Fibroblast of skin of right biceps (primary cell): ENCODE measurements at regions not wholly inside any gene's neighbourhood (a gene's known extent, or its start where the extent isn't known, plus 50 kb on each side); places are given as distances from the start of the nearest gene placed in this dataset.

Experiments
- DNase-seq: peaks from one replicate; pipeline ENCODE4 v3.0.0-alpha.2; 2013

- DNase-seq, result peak; percentile 66
Measured at GRCh38 chr6:148177589-148178233, 164.9 kb upstream of the SASH1 start.

- DNase-seq, result peak; percentile 37
Measured at GRCh38 chr6:148179786-148180185, 162.9 kb upstream of the SASH1 start.

GRCh38 chr6:148182378-148182777 is 160.3 kb upstream of the SASH1 start:
- no peak for DNase-seq

DNA sequence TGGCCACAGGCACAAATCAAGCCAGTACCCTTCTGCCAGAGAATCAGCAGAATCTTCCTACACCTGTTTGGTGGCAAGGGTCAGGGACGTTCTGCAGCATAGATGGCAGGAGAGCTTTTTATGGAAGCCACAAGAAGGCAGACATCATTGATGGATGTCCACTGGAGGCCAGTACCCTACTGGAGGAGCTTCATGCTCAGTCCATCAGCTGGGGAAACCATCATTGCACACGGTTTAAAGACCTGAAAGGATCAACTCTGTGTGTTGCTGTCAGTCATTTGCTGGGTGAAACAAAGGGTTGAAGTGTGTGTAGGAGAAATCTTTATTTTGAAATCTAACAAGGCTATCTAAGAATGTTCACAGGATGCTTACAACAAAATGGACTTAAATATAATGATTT is 158.9 kb upstream of the SASH1 start:
- no peak for DNase-seq

DNA sequence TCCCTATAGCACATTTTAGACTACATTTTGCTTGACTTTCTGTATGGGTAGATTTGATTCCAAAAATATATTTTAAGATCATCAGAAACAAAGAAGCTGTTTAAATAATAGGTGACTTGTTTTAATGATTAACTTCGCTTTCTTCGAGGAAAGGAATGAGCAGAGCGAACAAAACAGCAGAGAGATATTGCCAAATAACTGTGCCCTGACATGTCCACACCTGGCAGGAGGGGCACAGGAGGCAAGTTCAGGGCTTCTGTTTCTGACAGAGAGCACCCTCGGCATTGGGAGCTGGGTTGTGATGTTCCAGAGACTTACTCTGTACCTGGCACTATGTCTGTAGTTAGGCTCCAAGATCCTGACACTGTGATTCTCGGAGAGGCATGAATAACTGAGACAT is 155.7 kb upstream of the SASH1 start:
- DNase-seq, result no peak

DNA sequence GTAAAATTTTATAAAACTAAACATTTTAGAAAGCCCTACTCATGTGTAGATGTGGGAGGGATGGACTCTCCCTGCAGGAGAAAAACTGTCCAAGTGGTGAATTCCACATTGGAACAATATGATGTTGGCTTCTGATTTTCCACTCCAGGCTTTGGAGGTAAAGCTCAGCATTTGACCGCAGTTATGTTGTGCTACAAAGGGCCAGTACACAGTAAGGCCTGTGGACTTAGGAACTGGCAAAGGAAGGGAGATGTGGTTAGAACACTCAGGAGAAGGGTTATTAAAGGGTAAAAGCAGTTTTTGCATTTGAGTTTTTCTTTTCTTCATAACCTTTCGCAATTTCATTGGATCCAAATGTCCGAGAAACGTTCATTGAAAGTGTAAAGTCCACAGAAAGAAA is 150.3 kb upstream of the SASH1 start:
- DNase-seq, result peak; percentile 77

DNA sequence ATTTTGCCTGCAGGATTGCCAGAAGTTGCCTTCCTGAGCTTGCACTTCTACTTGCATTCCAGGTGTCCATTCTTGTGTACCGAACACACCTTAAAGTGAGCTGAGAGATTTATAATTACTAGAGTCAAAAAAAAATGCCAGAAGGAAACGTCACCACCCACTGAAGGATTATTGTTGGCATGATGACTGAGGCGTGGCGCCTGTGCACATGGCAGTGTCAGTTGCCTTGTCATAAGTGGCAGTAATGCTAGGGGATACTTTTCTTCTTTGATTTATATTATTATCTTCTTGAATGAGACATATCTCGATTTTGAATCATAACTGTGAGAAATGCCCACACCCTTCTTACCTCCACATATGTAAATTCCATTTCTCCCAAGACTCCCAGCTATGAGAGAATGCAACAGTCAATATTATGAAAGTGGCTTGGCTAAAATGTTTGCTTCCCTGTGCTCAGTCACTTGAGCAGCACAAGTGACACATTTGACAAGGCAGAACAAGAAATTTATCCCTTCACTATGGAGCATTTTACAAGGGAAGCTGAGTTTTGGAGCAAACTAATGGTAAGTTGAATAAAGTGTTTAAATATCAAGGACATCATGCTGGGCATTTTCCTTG is 149.5 kb upstream of the SASH1 start:
- no peak for DNase-seq

- no peak for DNase-seq
Measured at GRCh38 chr6:148195511-148195910, 147.1 kb upstream of the SASH1 start.

- no peak for DNase-seq
Measured at GRCh38 chr6:148199584-148199983, 143.1 kb upstream of the SASH1 start.

GRCh38 chr6:148200293-148200692 is 142.3 kb upstream of the SASH1 start:
- DNase-seq, result no peak

DNA sequence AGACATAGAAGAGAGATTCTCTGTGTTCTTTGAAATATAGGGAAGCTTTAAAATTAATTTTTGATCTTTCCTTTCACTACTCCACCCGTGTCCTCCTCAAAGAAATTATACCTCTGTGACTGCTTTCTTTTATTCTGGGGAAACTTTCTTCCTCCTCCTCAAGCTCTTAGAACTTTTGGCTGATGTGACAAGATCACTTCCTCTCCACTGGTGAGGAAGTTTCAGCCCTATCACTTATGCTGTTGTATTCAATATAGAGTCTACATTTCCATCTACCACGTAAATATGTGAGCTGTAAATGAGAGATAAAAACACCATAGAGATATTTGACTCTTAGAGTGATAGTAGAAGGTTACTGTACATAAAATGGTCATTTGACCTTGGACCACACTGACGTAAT is 141.9 kb upstream of the SASH1 start:
- DNase-seq, result no peak

GRCh38 chr6:148203281-148203925 is 139.2 kb upstream of the SASH1 start:
- peak; percentile 81 for DNase-seq

DNA sequence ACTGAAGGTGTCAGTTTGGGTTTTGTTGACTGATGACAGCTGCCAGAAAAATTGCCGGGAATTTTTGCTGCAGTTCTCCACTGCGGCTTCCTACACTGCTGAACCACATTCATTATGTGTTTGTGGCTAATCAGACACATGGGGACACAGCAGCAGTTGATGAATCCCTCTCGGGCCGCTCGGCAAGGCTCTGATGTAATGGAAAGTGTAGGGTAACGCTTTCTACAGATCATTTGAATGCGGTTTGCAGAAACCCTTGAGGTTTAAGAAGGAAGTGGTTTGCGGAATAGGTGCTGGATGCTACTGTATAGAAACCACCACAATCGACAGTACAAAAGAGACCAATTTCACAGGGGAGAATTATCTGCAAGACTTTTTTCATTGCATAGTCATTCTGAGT is 138.7 kb upstream of the SASH1 start:
- DNase-seq, result peak; percentile 98

DNA sequence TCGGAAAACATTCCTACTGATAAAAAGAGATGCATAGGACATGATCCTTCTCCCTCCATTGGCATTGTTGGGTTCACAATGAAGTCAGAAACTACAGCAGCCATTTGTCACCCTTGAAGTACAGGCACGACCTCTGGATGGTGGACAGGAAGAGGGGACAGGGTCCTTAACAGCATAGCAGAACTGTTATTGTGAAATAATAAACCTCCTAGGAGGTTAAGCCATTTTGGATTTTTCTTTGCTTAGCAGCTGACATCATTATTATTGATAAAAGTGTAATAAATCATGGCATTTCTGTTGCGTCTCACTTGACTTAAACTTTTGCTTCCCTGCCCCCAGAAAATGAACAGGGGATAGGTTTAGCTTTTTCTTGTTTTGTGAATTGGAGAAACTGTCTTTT is 134.3 kb upstream of the SASH1 start:
- no peak for DNase-seq

DNA sequence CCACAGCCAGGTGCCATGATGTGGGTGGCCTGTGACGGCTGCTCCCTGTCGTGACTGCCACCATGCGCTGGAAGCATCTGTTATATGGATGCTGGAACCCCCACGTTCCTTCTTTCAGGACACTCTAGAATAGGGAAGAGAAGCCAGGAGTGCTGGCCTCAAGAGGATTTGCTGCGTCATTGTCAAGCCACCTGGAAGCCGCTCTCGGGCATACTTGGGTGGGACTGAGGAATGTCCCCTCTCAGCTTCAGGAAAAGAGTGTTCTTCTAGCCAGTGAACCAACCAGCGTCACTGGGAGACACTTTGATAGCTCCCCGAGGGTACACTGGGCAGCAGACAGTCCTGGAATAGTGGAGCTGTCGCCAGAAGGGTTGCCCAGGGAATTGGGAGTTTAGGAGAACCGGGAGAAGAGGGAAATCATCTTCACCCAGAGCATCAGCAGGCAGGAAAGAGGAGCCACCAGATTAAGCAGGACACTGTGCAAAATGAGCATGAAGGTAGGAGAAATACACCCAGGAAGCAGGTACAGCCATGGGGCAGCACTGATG is 130.8 kb upstream of the SASH1 start:
- no peak for DNase-seq

DNA sequence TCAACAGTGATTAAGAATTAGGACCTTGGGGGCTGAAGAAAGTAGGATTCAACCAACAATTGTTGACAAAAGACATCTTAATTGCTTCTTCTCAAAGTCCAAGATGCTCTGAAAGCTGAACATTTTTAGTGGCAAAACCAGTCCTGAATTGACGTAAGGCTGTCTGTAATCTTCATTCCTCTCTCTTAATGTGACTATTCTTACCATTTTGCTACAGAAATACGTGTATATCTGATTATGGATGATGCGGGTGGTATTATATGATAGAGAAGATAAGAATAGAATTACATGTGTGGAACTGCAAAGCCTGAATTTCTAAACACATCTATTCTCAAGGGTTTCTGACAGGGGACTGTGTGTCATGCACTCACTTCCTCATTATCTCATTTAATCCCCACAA is 130.3 kb upstream of the SASH1 start:
- no peak for DNase-seq

DNA sequence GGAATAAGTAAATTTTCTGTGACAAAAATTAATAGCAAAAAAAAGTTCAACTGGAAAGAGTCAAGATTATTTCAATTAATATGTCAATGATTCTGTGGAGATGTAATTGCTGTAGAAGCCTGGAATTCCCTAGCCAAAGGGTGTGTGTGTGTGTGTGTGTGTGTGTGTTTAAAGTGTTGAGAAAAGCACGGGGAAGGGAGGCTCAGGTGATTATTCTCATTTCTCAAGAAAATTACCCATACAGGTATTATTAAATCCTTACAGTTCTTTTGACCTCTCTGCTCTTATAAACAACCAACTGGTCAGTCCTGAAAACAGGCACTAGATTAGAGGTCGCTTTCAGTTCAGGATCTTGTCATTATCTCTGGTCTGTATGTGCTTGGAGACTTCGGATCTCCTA is 129.3 kb upstream of the SASH1 start:
- no peak for DNase-seq

DNA sequence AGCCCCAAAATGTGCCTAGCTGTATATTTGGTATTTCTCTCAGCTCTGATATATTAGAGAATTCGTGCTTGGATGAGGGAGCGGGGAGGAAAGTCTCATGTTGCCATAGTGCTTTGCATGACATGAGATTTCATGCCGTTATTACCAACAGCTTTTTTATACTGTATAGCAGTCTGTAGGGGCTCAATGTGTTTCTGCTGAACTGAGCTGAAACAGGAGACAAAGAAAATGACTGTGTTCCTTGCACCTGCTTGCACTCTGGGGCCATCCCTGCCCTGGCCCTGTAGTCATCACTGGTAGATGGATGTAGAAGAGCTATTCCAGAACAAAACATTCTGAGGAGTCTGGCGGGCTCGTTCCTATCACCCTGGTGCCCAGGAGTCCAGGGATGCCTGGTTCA is 128.0 kb upstream of the SASH1 start:
- DNase-seq, result no peak

GRCh38 chr6:148217051-148217450 is 125.6 kb upstream of the SASH1 start:
- DNase-seq, result no peak

DNA sequence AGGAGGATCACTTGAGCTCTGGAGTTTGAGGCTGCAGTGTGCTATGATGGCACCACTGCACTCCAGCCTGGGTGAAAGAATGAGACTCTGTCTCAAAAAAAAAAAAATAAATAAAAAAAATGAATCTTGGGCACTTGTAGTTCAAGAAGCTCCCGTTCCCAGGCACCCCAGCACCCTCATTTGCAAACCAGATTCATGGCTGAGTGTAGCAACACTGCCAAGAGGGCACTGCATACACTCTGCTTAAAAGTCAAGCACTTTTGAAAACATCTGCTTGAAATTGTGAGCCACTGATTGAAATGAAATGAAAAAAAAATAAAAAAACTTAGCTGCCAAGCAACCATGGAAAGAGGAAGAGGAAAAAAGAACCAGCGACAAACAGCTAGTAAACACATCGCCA is 124.7 kb upstream of the SASH1 start:
- no peak for DNase-seq

- no peak for DNase-seq
Measured at GRCh38 chr6:148218542-148219258, 123.9 kb upstream of the SASH1 start.

- DNase-seq, result no peak
Measured at GRCh38 chr6:148221196-148221979, 121.2 kb upstream of the SASH1 start.

DNA sequence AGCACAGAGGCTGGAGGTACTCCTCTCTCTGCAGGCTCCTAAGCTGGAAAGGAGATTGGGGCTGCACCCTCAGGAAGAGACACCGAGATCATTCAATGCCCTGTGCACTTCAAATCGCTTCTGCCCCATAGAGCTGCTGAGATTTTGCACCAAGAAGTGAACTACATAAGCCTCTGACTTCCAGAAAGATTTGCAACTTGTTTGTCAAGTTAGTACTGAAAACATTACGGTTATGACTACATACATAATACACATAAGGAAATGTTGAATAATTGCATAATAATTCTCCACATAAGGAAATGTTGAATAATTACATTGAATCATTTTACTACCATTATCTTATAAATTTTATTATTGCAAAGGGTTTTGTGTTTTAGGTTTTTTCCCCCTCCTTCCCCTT is 120.3 kb upstream of the SASH1 start:
- no peak for DNase-seq
